ENCODE measurements at regions not wholly inside any gene's neighbourhood (a gene's known extent, or its start where the extent isn't known, plus 50 kb on each side); places are given as distances from the start of the nearest gene placed in this dataset.
"Not testable (repeated sequence)": the region's sequence is repeated elsewhere in the genome, so short reads cannot be mapped to it uniquely, and the experiment has no call there.

GRCh38 chr2:14492920-14493503, 139.5 kb upstream of the LRATD1 start:
- DNase-seq: no peak

GRCh38 chr2:14494759-14495158, 137.8 kb upstream of the LRATD1 start:
- no peak for DNase-seq

GRCh38 chr2:14501061-14501460, 131.5 kb upstream of the LRATD1 start:
- no peak for DNase-seq

- DNase-seq: not testable (repeated sequence)
These were observed 125.6 kb upstream of the LRATD1 start for GRCh38 chr2:14506955-14507354.

- no peak for DNase-seq
These were observed 121.0 kb upstream of the LRATD1 start for GRCh38 chr2:14511541-14511940.

- peak; percentile 52 to 65 for DNase-seq
These were observed 118.6 kb upstream of the LRATD1 start for GRCh38 chr2:14513903-14514302.

- peak; percentile 79 to 82 for DNase-seq
These were observed 115.7 kb upstream of the LRATD1 start for GRCh38 chr2:14516844-14517243.

- no peak for DNase-seq
These were observed 114.8 kb upstream of the LRATD1 start for GRCh38 chr2:14517731-14518130.

GRCh38 chr2:14520385-14520945, 112.1 kb upstream of the LRATD1 start:
- DNase-seq: no peak

GRCh38 chr2:14524041-14524802, 108.3 kb upstream of the LRATD1 start:
- DNase-seq: no peak

- no peak for DNase-seq
These were observed 107.8 kb upstream of the LRATD1 start for GRCh38 chr2:14524803-14525080.

- DNase-seq: no peak
These were observed 102.0 kb upstream of the LRATD1 start for GRCh38 chr2:14530506-14530905.

GRCh38 chr2:14533131-14533757, 99.3 kb upstream of the LRATD1 start:
- DNase-seq: no peak

- DNase-seq: no peak
These were observed 97.4 kb upstream of the LRATD1 start for GRCh38 chr2:14535156-14535555.

GRCh38 chr2:14536976-14537375, 95.5 kb upstream of the LRATD1 start:
- no peak for DNase-seq

- DNase-seq: no peak
These were observed 92.5 kb upstream of the LRATD1 start for GRCh38 chr2:14540015-14540414.

GRCh38 chr2:14543284-14543683, 89.2 kb upstream of the LRATD1 start:
- no peak for DNase-seq

- no peak for DNase-seq
These were observed 88.3 kb upstream of the LRATD1 start for GRCh38 chr2:14544247-14544646.

- DNase-seq: no peak
These were observed 84.7 kb upstream of the LRATD1 start for GRCh38 chr2:14547830-14548229.

GRCh38 chr2:14550658-14551057, 81.9 kb upstream of the LRATD1 start:
- no peak for DNase-seq

- no peak for DNase-seq
These were observed 81.4 kb upstream of the LRATD1 start for GRCh38 chr2:14551069-14551468.

- no peak for DNase-seq
These were observed 80.2 kb upstream of the LRATD1 start for GRCh38 chr2:14552286-14552685.

GRCh38 chr2:14552818-14553217, 79.7 kb upstream of the LRATD1 start:
- DNase-seq: no peak

GRCh38 chr2:14554849-14555545, 77.5 kb upstream of the LRATD1 start:
- DNase-seq: no peak
